Forelimb muscle (tissue), 1 donor: ENCODE measurements at regions not wholly inside any gene's neighbourhood (a gene's known extent, or its start where the extent isn't known, plus 50 kb on each side); places are given as distances from the start of the nearest gene placed in this dataset.
A peak's percentile ranks its signal among the peaks of the same experiment; 100 is the strongest.

Source experiments
- DNase-seq: peaks from one replicate; pipeline ENCODE4 v3.0.0-alpha.2; 2013; ENCODE audit warnings: low read depth

DNA sequence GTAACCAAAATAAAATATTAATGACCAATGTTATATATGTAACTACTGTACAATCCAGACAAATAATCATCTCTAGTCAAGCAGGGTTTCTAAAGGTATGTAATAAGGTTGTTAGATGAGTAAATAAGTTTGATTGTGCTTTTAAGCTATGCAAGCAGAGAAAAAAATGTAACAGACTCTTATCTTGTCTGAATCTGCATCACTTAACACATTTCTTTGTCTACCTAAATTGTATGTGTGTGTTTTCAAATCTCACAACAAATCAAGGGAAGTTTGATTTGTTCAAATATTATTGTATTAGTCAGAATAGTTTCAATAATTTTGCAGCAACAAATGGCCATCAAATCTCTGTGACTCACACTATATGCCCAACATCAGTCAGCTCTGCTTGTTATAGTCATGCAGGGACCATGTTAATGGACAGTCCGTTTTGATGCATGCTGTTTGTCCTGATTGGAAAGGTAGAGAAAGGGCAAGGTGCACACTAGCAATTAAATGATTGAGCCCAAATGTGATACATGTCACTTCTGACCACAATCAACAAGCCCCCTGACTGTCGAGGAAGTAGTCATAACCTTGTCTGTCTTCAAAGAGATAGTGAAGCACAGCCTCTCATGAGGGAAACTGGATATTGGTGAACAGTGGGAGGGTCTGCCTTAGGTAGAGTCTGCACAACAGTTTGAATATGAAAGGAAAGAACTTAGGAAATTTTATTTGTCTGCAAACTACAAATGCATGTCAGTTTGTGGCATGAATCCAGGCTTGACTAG, 349.4 kb upstream of the SATB1 start:
- no peak for DNase-seq

DNA sequence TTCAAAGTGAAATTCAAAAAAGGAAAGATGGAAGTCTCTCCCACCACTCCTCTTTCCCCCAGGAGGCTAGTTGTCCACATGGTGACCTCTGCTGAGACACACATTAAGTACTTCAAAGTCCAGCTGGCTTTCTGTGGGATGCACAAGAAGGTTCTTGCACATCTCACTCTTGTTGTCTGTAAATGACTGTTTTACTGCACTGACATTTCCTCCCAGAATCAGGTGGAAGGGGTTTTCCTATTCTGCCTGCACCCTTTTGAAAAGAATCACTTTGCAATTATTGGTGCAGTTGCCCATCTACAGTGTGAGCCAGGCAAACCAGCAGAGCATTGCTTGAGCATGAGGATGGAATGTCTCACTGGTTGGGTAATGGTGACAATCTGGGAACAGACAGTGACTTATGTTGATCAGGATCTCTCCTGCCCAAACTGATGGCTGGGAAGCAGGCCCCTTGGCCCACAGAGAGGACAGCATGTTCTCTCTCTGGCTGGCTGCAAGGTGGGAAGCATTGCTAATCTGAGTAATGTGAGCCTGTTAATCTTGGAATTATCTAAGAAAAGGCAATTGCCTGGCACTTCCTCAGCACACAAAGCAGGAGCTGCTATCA, 347.7 kb upstream of the SATB1 start:
- no peak for DNase-seq

DNA sequence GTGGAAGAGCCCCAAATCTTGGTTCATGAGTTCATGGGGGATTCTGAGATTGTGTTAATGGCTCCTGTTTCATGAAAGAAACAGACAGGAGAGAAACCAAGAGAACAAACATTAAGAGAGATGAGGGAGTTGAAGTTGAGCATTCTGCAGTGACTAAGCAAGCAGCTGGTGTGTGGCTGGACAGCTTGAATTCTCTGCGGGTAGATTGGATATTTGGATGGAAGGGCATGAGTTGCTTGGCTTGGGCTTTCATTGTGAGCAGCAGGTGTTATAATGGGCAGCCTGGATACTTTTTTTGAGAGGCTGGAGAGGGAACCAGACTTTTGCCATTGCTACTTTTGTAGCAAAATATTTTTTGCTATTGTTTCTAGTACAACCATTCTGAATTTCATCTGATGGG, 346.8 kb upstream of the SATB1 start:
- no peak for DNase-seq

DNA sequence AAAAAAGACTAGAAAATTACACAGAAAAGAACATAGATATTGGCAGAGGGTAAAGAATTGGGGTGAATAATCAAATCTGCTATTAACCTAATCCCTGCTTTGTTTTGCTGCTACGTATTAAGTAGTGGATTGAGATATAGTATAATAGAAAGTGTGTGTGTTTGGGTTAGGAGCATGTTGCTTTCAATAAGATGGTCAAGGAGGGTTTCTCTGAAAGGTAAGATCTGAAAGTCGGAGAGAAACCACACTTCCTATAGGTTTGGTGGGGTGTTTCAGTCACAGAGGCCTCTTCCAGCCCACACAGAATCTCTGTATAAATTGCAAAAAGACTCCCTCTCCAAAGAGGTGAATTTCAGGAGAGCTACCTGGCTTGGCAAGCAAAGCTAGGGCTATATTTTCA, 345.7 kb upstream of the SATB1 start:
- DNase-seq = no peak

DNA sequence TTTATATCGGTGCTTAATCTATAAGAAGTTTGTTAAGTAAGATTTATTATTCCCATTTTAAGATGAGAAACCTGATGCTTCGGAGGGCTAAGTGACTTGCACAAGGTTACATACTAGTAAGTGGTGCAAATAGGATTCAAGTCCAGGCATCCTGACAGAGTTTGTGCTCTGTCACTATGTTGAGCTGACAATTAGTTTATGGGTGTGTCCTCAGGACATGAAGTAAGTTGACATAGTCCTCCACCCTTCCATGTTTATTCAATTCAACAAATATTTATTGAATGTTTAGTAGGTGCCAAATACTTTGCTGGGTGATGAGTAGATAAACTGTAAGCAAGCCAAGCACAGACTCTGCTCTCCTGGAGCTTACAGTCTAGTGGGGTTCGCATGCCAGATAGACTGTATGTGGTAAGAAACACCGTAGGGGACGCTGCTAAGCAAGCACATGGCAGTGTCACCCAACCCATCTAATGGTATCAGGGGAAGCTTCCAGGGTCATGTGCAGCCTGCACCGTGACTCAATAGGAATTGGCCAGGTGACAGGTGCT, 342.7 kb upstream of the SATB1 start:
- no peak for DNase-seq

DNA sequence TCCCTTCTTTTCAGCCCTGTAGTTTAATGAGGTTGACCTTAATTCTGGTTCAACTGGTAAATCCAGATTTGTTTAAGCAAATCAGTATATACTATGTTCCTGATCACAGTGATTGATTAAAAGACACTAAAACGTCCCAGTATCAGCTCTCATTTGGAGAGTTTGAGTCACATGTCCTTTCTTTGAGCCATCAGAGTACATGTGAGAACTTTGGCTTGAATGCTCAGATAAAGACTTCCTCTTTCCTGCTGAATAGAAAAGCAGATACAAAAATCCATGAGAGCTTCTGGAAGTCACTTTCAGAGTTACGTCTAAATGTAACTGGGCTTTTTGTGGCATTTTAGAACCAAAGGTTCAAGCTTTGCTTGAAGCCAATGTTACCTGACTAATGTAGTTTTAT, 341.8 kb upstream of the SATB1 start:
- no peak for DNase-seq

DNA sequence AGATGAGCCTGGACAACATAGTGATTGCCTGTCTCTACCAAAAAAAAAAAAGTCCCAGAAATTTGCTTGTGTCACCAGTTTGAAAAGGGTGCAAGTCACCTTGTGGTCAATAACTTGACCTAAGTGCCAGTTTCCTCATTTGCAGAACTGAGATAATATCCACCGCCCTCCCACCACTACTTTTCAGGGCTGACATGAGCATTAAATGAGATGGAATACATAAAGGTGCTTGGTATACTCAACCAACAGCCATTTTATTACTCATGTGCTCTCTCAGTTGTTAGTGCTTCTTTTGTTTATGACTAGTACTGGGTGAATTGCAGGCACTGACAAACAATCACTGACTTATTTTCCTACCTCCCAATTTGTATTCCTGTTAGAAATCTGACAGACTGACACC, 340.5 kb upstream of the SATB1 start:
- DNase-seq = no peak

DNA sequence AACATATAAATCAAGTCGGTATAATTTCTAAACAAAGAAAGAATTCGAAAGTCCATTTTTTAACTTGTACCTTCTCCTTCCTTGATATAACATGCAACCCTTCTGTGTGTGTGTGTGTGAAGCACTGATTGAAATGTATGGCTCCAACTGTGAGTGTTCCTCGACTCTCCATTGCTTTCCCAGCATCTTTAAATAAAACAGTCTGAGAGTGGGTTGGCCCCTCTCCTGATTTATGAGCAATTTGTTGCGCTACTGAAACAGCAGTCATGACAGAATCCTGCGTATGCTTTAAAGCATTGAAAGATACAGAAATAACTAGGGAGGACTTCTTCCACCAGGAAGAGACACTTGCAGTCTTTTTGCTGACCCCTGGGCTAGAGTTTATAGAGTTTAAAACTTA, 340.0 kb upstream of the SATB1 start:
- no peak for DNase-seq

DNA sequence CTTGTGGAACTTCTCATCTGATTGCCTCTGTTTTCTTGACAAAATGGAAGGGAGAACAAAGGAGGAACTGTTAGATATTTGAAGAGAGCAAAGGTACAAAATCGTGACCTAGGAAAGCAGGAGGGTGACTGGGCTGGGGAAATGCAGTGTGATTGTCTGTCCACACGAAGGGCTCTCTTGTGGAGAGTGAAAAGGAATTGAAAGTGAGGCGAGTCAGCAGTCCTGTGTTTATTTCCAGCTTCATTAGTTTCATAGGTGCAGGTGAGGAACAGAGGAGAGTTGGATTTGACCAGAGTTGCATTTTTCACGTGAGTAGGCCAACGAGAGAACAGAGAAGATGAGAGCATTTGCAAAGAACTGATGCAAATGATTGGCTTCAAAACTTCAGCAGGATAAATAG, 336.4 kb upstream of the SATB1 start:
- no peak for DNase-seq

DNA sequence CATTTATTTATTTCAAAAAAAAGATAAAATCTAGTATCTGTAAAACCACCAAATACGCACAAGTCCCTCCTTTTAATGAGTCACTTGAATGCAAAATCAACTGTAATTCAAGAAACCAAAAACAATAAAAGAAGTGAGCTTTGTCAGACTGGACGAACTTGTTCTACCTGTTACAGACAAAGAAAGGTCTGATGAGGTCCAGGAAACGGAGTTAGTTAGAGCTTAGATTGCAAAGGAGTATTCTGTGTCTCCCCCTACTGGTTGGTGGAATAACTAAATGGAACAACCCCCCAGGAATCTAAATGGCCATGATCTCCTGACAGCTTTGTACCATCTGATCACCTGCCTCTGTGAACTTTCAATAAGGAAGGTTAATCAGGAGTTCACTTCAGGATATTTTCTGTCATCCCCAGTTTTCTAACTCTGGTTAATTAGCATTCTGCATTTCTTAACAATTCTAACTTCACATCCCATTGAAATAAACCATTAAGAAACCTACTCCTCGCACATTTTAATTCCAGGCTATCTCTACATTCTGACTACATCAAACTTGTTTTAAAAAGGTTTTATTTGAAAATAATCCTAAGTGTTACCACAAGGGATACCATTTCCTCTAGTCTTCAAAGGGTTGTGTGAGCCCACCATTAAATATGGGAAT, 333.0 kb upstream of the SATB1 start:
- no peak for DNase-seq

DNA sequence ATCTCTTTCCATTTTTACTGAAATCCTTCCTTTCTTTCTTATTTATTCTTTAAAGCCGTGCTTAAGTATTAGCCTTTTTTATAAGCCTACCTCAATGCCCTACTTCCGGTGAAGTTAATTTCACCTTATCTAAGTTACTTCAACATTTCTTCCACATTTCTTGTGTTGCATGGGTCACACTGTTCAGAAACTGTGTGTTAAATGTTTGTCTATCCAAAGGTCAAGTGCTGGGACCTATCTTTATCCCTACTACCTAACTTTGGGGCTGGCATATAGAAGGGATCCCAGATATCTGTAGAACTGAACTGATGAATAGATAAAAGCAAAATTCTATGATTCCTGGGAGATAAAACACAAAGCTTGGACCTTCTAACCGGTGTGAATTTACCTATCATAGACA, 332.3 kb upstream of the SATB1 start:
- DNase-seq = no peak

DNA sequence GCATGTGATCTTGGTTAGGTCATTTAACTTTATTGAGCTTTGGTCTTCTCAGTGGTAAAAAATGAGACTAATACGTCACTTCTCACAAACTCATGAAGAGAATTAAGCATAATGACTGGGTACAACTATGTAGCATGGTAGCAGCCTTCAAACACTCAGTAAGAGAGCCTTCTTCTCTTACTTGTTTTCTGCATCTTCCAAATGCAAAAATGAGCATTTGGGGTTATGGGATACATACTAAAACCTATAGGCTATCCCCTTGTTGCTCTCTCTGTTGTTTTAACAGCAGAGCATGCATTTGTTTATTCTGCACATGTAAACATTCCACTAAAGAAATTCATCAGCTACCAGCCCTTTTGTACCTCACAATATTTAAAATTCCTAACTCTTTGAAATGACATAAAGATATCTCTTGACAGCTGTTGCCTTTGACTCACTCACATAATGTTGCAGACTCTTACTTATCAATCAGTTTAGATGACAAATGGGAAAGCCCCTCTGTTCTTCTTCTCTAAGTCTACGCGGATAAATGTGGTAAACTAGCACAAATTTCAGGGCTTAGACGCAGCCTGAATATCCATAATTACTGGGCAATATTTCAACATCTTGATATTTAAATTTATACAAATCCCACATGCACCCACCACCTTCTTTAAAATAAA, 327.3 kb upstream of the SATB1 start:
- DNase-seq = no peak

DNA sequence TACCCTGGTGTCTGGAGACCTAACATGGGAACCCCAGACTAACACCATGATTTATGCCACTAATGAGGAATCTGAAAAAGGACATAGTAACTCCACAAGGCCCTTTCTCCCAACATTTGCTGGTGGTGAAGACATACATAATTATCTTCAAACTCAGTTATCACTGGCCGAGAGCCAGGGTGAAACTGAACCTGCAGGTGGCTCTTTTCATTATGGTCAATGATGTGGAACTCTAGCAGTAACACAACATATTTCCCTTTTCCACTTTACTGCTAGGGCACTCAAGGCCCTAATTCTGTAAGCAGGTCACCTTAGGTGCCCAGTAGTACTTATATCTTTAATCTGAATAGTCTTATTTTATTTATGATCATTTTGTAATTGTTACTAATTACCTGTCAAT, 326.4 kb upstream of the SATB1 start:
- no peak for DNase-seq

DNA sequence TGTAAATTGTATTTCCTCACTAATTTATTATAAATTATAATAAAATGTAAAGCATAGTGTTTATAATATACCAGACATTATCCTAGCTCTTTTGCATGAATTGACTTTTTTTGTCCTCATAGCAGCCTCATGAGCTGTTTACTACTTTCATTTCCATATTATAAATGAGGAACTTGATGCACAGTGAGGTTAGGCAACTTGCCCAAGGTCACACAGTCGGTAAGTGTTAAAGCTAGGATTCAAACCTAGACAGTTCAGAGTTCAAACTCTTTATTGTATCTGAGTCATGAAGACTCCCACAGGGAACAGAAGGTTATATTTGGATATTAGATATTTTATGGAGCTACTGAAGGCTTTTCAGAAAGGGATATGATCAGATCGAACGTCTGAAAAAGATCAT, 322.2 kb upstream of the SATB1 start:
- DNase-seq = no peak

DNA sequence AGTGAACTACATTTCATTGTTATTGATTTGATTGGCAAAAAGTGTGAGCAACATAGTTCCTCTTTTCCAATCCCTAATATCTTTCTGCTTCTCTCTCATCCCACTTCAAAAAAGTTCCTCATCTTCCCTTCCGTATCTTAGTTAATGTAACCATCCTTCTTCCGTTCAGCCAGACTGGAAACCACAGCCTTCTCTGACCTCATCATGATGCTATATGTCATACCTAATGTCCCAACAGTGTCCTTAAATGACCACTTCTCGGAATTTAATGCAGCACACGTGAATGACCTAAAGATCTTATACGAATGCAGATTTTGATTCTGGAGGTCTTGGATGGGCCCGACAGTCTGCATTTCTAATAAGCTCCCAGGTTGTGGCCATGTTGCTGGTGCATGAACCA, 320.3 kb upstream of the SATB1 start:
- no peak for DNase-seq

DNA sequence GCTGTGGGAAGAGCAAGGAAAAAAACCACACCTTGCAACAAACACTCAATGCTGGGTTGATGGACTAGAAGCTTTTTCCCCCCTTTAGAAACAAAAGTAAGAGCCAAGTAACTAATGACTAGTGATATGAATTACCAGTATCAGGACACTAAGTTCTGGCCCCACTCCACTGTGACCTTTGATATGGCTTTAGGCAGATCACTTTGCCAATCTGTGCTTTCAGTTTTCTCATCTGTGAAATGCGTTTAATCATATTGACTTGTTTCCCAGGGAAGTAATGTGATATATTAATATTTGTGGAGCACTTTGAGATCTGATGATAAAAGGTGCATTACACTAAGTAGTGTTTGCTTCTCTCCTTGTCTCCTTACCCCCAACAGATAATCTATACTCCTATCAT, 319.3 kb upstream of the SATB1 start:
- DNase-seq = no peak

DNA sequence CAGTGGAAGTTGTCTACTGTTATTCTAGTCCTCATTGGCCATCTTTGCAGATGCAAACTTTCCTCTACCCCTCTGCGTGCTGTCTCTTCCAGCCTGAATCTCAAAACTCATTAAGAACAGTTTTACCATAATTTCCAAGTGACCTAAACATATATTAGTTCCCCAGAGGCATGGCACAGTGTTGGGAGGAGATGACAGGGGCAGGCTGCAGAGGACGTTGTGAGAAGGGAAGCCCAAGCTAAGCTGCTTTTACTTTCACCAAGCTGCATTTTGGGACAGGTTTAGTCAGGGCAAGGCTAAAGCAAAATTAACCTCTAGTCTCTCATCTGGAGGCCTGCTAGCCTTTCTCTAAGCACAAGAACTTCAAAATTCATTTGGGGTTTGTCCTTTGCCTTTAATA, 318.6 kb upstream of the SATB1 start:
- no peak for DNase-seq

DNA sequence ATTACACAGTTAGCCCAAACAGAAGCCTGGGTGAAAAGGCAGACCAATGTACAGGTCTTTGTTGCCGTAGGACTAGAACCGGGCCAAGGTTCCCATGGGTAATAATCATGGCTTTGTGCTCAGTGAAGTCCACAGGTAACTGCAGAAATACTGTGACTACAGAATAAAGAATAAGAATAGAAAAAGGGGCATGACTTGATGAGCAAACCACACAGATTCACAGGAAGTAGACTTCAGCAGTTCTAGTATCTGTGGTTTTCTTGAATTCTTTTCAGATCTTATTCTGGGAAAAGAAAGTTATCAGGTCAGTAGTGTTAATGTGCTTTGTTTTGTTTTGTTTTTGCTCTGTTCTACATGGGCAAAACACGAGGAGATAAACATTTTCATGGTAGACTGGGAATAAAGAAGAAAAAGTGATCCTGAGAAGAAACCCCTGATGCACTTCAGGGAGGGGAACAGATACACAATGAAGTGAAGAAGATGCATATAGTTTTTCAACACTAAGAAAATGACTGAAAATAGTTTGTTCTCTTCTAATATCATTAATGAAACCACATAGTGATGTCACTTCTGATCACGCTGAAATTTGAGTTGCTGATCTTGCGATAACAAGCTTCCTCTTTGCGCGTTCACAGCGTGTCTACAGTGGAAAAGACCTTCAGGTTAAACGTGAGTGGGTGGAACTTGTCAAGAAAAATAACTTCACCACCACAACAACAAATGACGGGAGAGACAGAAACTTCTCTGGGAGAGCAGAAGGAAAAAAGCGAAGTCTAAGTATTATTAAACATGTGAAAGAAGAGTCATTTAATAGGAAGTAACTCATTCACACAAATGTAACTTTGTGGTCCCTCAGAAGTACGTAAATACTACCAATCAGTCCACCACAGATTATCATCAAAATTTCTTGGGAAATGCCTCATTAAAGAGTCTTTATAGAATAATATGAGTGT, 315.8 kb upstream of the SATB1 start:
- DNase-seq = no peak

DNA sequence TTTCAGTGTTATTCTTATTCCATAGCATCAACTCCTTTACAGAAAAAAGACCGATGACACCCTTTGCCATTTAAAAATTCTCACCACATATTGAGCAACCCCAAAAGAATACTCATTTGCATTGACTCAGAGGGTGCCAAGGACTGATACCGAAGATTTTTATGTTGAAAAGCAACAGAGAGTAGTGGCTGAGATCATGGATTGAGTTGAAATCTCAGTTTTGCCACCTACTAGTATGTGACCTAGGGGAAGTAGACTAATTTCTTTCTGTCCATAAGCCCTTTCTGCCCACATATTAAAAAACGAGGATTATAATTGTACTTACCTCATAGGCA, 313.9 kb upstream of the SATB1 start:
- no peak for DNase-seq

DNA sequence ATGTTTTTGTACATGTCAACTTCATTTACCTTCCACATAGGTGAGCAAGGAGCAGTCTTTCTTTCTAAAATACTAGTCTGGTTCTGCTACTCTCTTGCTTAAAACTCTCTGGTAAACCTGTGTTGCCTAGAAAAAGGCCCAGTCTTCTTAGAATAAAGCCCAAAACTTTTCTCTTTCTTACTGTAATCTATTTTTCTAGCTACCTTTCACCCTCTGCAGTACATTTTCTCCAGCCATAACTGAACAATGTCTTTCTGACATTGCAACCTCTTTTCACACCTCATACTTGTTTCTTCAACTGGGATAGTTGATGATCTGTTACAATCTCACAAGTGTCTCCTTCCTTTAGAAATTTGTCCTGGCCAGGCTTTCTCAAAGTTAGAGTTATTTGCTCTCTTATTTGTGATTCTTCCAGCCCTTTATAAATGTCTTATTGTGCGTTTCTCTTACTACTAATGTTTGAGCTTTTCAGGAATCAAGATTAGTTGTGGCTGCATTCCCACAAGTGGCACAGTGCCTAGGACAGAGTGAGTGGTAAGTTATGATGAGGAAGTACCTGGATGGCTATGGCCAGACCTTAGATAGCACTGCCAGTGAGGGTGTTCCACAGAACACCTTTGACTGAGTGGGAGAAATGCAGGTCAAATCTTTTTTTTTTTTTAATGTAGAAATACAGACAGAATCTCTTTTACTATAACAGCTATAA, 313.4 kb upstream of the SATB1 start:
- no peak for DNase-seq

DNA sequence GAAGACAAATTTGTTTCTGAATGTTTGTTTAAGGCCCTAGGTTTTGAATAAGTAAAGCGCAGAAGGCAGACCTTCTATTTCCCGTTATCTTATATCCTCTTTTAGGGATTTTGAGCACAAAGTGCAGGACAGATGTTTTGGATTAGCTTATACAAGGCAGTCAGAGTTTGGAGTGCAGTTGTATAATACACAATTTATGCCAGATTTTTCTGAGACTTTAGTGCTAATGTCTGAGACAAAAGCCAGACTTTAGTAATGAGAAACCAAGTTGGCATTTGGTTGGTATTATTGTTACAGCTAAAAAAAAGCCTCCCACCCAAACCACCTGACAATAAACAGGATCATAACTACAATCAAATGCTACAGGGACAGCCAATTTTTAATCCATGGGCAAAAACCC, 309.9 kb upstream of the SATB1 start:
- DNase-seq = peak; percentile 36
